ENCODE measurements at regions not wholly inside any gene's neighbourhood (a gene's known extent, or its start where the extent isn't known, plus 50 kb on each side); places are given as distances from the start of the nearest gene placed in this dataset.

- Histone ChIP-seq H3K9ac (ENCODE audit: low read length) (no peak overlapping the region), H3K4me3 (ENCODE audit: control extremely low read depth in 1 of 5, extremely low read depth in 1 of 5, insufficient read depth in 1 of 5, low read depth in 2 of 5, low read length in 4 of 5) (no peak overlapping the region), H3K27me3 (replicated peaks in 1 of 4; ENCODE audit: control extremely low read depth in 1 of 4, control insufficient read depth in 3 of 4, insufficient read depth in 4 of 4, low read length in 3 of 4) (no peaks in the 10 kb centered on the region), H3K27ac (ENCODE audit: low read length in 2 of 2) (no peak overlapping the region), H2AFZ (ENCODE audit: insufficient read depth, low read depth, low read length, poor library complexity, severe bottlenecking) (no peak overlapping the region), H3K4me2 (replicated peaks; ENCODE audit: low read depth, low read length, poor library complexity, severe bottlenecking) (no peak overlapping the region), H3K9me3 (ENCODE audit: control extremely low read depth in 1 of 3, control insufficient read depth in 2 of 3, insufficient read depth in 1 of 3, low read length in 2 of 3) (peaks cover 0 to 20% (median 0%) of the 10 kb centered on the region in 3 donors), H4K20me1 (ENCODE audit: control insufficient read depth, insufficient read depth, low read length, poor library complexity, severe bottlenecking) (no peaks in the 10 kb centered on the region), H3K79me2 (ENCODE audit: control insufficient read depth, insufficient read depth, low read length) (no peaks in the 10 kb centered on the region), H3K4me1 (ENCODE audit: control insufficient read depth in 2 of 2, insufficient read depth in 2 of 2, low read length in 2 of 2) (no peaks in the 10 kb centered on the region), H3K36me3 (replicated peaks in 1 of 2; ENCODE audit: control extremely low read depth in 1 of 2, control insufficient read depth in 1 of 2, extremely low read depth in 1 of 2, insufficient read depth in 2 of 2, low read length in 1 of 2) (no peaks in the 10 kb centered on the region)
- WGBS (ENCODE audit: insufficient coverage): 67% methylated on average over 2 of the region's 3 CpGs
- peaks cover 22% of the 10 kb centered on the region for H3K27me3 Mint-ChIP-seq
- no peaks in the 10 kb centered on the region for H3K4me1 Mint-ChIP-seq
- POLR2A ChIA-PET: no interaction called here
- intact Hi-C loops (cut with micrococcal nuclease): no loop called here
- H3K27ac Mint-ChIP-seq: no peak overlapping the region
- TF ChIP-seq CTCF (IDR thresholded peaks at IDR 0.05): no peak
- TF ChIP-seq EZH2 (IDR thresholded peaks at IDR 0.05; ENCODE audit: borderline replicate concordance, insufficient read depth, low read depth, low read length, poor library complexity, severe bottlenecking): no peak
- no peaks in the 10 kb centered on the region for H3K9me3 Mint-ChIP-seq (ENCODE audit: insufficient read depth)
- no peak for DNase-seq
- H3K4me3 Mint-ChIP-seq: no peak overlapping the region
- CTCF ChIA-PET: interaction anchor here (0.7 kb wide), 1 partner anchor 15 kb away, joined by 3 read pairs; no protein-coding TSS in a partner anchor
- ATAC-seq (ENCODE audit: low read depth): no peak
Observed at GRCh38 chr22:22783575-22783974, 104.0 kb upstream of the IGLL5 start.

GRCh38 chr22:22784249-22785039 lies 103.2 kb upstream of the IGLL5 start:
- WGBS (ENCODE audit: insufficient coverage): 88% methylated on average over 2 of the region's 3 CpGs
- H3K27ac ChIP-seq (ENCODE audit: low read length in 2 of 2): no peak overlapping the region

More at GRCh38 chr22:22784249-22785039, 103.2 kb upstream of the IGLL5 start:
- no peak overlapping the region for H3K9ac ChIP-seq (ENCODE audit: low read length)
- ATAC-seq (ENCODE audit: low read depth) (no peak), DNase-seq (no peak)
- POLR2A ChIA-PET: no interaction called here
- no peaks in the 10 kb centered on the region for H3K9me3 Mint-ChIP-seq (ENCODE audit: insufficient read depth)
- no peaks in the 10 kb centered on the region for H4K20me1 ChIP-seq (ENCODE audit: control insufficient read depth, insufficient read depth, low read length, poor library complexity, severe bottlenecking)
- no peaks in the 10 kb centered on the region for H3K4me1 ChIP-seq (ENCODE audit: control insufficient read depth in 2 of 2, insufficient read depth in 2 of 2, low read length in 2 of 2)
- TF ChIP-seq CTCF (IDR thresholded peaks at IDR 0.05) (no peak), EZH2 (IDR thresholded peaks at IDR 0.05; ENCODE audit: borderline replicate concordance, insufficient read depth, low read depth, low read length, poor library complexity, severe bottlenecking) (no peak)
- no peak overlapping the region for H3K27ac Mint-ChIP-seq
- intact Hi-C loops (cut with micrococcal nuclease): no loop called here
- H3K9me3 ChIP-seq (ENCODE audit: control extremely low read depth in 1 of 3, control insufficient read depth in 2 of 3, insufficient read depth in 1 of 3, low read length in 2 of 3): peaks cover 0 to 26% (median 0%) of the 10 kb centered on the region in 3 donors
- no peak overlapping the region for H3K4me2 ChIP-seq (replicated peaks; ENCODE audit: low read depth, low read length, poor library complexity, severe bottlenecking)
- no peak overlapping the region for H2AFZ ChIP-seq (ENCODE audit: insufficient read depth, low read depth, low read length, poor library complexity, severe bottlenecking)
- no peak overlapping the region for H3K4me3 ChIP-seq (ENCODE audit: control extremely low read depth in 1 of 5, extremely low read depth in 1 of 5, insufficient read depth in 1 of 5, low read depth in 2 of 5, low read length in 4 of 5)
- H3K4me1 Mint-ChIP-seq: no peaks in the 10 kb centered on the region
- peaks cover 22% of the 10 kb centered on the region for H3K27me3 Mint-ChIP-seq
- no peaks in the 10 kb centered on the region for H3K27me3 ChIP-seq (replicated peaks in 1 of 4; ENCODE audit: control extremely low read depth in 1 of 4, control insufficient read depth in 3 of 4, insufficient read depth in 4 of 4, low read length in 3 of 4)
- H3K36me3 ChIP-seq (replicated peaks in 1 of 2; ENCODE audit: control extremely low read depth in 1 of 2, control insufficient read depth in 1 of 2, extremely low read depth in 1 of 2, insufficient read depth in 2 of 2, low read length in 1 of 2): no peaks in the 10 kb centered on the region
- H3K4me3 Mint-ChIP-seq: no peak overlapping the region
- CTCF ChIA-PET: interaction anchor here (0.7 to 7.4 kb wide), 4 partner anchors 15 to 170 kb away, joined by 3 to 71 read pairs (median 4); no protein-coding TSS in a partner anchor
- H3K79me2 ChIP-seq (ENCODE audit: control insufficient read depth, insufficient read depth, low read length): no peaks in the 10 kb centered on the region
